ENCODE measurements at regions not wholly inside any gene's neighbourhood (a gene's known extent, or its start where the extent isn't known, plus 50 kb on each side); places are given as distances from the start of the nearest gene placed in this dataset.
"Not testable (repeated sequence)": the region's sequence is repeated elsewhere in the genome, so short reads cannot be mapped to it uniquely, and the experiment has no call there.

DNA sequence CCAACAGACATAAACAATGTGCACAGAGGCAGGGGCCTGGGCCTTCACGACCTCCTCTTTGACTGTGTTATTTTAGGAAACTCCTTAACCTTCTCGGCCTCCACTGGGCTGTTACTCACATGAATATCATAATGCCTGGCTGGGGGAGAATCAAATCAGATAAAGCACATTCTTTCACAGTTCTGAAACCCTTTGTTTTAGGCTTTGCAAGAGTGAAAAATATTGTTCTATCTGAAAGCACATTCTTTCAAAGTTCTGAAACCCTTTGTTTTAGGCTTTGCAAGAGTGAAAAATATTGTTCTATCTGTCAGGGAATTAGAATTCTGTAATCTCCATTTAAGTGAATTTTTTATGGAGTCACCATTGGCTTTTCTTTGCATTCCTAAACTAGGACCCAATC, 50.7 kb upstream of the SYNDIG1 start:
- no peak for DNase-seq (ENCODE audit: low spot score)
- Histone ChIP-seq H3K27me3 (no peaks in the 10 kb centered on the region), H3K4me3 (no peak overlapping the region), H3K4me1 (ENCODE audit: insufficient read depth) (no peaks in the 10 kb centered on the region), H3K36me3 (replicated peaks; ENCODE audit: insufficient read depth, low read depth) (no peaks in the 10 kb centered on the region), H2AFZ (no peak overlapping the region), H4K20me1 (ENCODE audit: insufficient read depth, poor library complexity, severe bottlenecking) (no peaks in the 10 kb centered on the region), H3K9me3 (ENCODE audit: low read depth) (no peaks in the 10 kb centered on the region), H3K27ac (no peak overlapping the region), H3K4me2 (no peak overlapping the region), H3K9me2 (replicated peaks; ENCODE audit: insufficient read depth) (no peaks in the 10 kb centered on the region), H3K79me2 (no peaks in the 10 kb centered on the region)
- WGBS (ENCODE audit: low lambda C conversion rate, missing lambda C conversion rate): 79% methylated on average over 2 of the region's 2 CpGs
- no peak for TF ChIP-seq EZH2phosphoT487 (IDR thresholded peaks at IDR 0.05; ENCODE audit: low read depth, severe bottlenecking, unreplicated experiment)
- TF ChIP-seq, protein P1, sequence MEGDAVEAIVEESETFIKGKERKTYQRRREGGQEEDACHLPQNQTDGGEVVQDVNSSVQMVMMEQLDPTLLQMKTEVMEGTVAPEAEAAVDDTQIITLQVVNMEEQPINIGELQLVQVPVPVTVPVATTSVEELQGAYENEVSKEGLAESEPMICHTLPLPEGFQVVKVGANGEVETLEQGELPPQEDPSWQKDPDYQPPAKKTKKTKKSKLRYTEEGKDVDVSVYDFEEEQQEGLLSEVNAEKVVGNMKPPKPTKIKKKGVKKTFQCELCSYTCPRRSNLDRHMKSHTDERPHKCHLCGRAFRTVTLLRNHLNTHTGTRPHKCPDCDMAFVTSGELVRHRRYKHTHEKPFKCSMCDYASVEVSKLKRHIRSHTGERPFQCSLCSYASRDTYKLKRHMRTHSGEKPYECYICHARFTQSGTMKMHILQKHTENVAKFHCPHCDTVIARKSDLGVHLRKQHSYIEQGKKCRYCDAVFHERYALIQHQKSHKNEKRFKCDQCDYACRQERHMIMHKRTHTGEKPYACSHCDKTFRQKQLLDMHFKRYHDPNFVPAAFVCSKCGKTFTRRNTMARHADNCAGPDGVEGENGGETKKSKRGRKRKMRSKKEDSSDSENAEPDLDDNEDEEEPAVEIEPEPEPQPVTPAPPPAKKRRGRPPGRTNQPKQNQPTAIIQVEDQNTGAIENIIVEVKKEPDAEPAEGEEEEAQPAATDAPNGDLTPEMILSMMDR (IDR thresholded peaks at IDR 0.05; ENCODE audit: poor library complexity): no peak
- no peak for TF ChIP-seq EZH2 (IDR thresholded peaks at IDR 0.05; ENCODE audit: borderline replicate concordance)

DNA sequence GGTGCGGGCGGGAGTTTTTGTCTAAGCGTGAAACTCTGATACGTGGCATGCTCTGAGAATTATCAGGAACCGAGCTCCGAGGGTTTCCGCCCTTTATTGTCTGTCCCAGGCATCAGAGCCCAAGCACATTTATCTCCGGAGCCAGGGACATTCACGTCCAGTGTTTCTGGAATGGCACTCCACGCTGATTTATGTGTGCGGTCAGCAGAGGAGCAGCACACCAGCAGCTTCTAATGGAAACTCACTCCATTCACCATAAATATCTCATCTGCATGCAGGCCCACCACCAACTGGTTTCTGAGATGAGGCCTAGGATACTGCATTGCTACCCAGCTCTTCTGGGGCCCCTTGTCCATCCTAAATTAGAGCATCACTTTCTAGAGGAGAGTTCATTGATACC, 51.9 kb upstream of the SYNDIG1 start:
- Histone ChIP-seq H4K20me1 (ENCODE audit: insufficient read depth, poor library complexity, severe bottlenecking) (no peaks in the 10 kb centered on the region), H3K79me2 (no peaks in the 10 kb centered on the region), H3K36me3 (replicated peaks; ENCODE audit: insufficient read depth, low read depth) (no peaks in the 10 kb centered on the region), H3K4me2 (no peak overlapping the region), H3K9me2 (replicated peaks; ENCODE audit: insufficient read depth) (no peaks in the 10 kb centered on the region), H3K9me3 (ENCODE audit: low read depth) (no peaks in the 10 kb centered on the region), H2AFZ (no peak overlapping the region), H3K27ac (no peak overlapping the region), H3K4me3 (no peak overlapping the region), H3K4me1 (ENCODE audit: insufficient read depth) (no peaks in the 10 kb centered on the region), H3K27me3 (no peaks in the 10 kb centered on the region)
- DNase-seq (ENCODE audit: low spot score): no peak
- WGBS (ENCODE audit: low lambda C conversion rate, missing lambda C conversion rate): 94% methylated on average over 11 of the region's 11 CpGs
- TF ChIP-seq EZH2phosphoT487 (IDR thresholded peaks at IDR 0.05; ENCODE audit: low read depth, severe bottlenecking, unreplicated experiment): no peak
- TF ChIP-seq, protein P1 (IDR thresholded peaks at IDR 0.05; ENCODE audit: poor library complexity): no peak
- no peak for TF ChIP-seq EZH2 (IDR thresholded peaks at IDR 0.05; ENCODE audit: borderline replicate concordance)

DNA sequence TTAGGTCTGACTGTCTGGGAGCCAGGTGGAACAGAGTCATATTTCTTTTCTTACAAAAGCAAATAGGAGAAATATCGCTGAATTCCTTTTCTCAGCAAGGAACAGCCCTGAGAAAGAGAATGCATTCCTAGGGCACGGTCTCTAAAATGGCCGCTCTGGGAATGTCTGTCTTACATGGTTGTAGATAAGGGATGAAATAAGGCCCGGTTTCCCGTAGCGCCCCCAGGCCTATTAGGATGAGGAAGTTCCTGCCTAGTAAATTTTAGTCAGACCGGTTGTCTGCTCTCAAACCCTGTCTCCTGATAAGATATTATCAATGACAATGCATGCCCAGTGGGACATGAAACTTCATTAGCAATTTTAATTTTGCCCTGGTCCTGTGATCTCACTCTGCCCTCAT, 54.0 kb upstream of the SYNDIG1 start:
- not testable (repeated sequence) for H3K79me2 ChIP-seq; DNase-seq (ENCODE audit: low spot score); H2AFZ ChIP-seq; H3K36me3 ChIP-seq (replicated peaks; ENCODE audit: insufficient read depth, low read depth); H3K27ac ChIP-seq; H3K27me3 ChIP-seq; H4K20me1 ChIP-seq (ENCODE audit: insufficient read depth, poor library complexity, severe bottlenecking); H3K4me1 ChIP-seq (ENCODE audit: insufficient read depth); H3K9me2 ChIP-seq (replicated peaks; ENCODE audit: insufficient read depth); H3K4me3 ChIP-seq; H3K9me3 ChIP-seq (ENCODE audit: low read depth); H3K4me2 ChIP-seq
- WGBS (ENCODE audit: low lambda C conversion rate, missing lambda C conversion rate): 91% methylated on average over 7 of the region's 7 CpGs

DNA sequence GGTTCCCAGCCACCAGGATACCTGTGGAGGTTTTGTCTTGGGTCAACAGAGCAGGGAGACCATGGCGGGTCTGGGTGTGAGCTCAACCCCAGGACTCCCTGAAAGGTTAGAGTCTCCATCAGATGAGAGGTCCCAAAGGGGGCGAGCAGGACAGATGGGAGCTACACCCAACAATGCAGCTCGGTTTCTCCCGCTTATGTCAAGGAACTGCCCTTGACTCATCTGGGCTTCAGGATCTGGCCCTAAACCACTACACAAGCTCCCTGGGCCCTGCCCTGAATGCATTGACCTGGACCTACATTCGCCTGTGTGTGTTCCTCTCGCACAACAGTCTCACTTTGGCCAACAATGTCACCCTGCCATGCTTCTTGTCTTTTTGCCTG, 57.6 kb upstream of the SYNDIG1 start:
- Histone ChIP-seq H3K4me3 (no peak overlapping the region), H3K27ac (no peak overlapping the region), H3K4me2 (no peak overlapping the region), H3K79me2 (no peaks in the 10 kb centered on the region), H3K9me3 (ENCODE audit: low read depth) (no peaks in the 10 kb centered on the region), H2AFZ (no peak overlapping the region), H3K4me1 (ENCODE audit: insufficient read depth) (no peaks in the 10 kb centered on the region), H4K20me1 (ENCODE audit: insufficient read depth, poor library complexity, severe bottlenecking) (no peaks in the 10 kb centered on the region), H3K9me2 (replicated peaks; ENCODE audit: insufficient read depth) (no peaks in the 10 kb centered on the region), H3K36me3 (replicated peaks; ENCODE audit: insufficient read depth, low read depth) (no peaks in the 10 kb centered on the region), H3K27me3 (no peaks in the 10 kb centered on the region)
- no peak for TF ChIP-seq EZH2phosphoT487 (IDR thresholded peaks at IDR 0.05; ENCODE audit: low read depth, severe bottlenecking, unreplicated experiment)
- 89% methylated on average over 6 of the region's 6 CpGs for WGBS (ENCODE audit: low lambda C conversion rate, missing lambda C conversion rate)
- DNase-seq (ENCODE audit: low spot score): no peak

Data from hepatocyte (in vitro differentiated cells).